HCT116 (cell line): ENCODE measurements at regions not wholly inside any gene's neighbourhood (a gene's known extent, or its start where the extent isn't known, plus 50 kb on each side); places are given as distances from the start of the nearest gene placed in this dataset.

ENCODE experiments used
- ATAC-seq: fragments of 200-7000 bp; cut with Tn5 transposase; 2 replicates; pipeline ENCODE4 v1.9.1; 2020; ENCODE audit warnings: mild to moderate bottlenecking, moderate library complexity
- BruUV-seq: library from RNA; stranded (reverse); fragments of 400-500 nt; replicated peaks from 2 replicates; lab custom pipeline; 2021; lab: Mats Ljungman, UMichigan
- CTCF ChIA-PET: fragments of 300-600 bp; sonication (Branson Sonifier 250); formaldehyde crosslinking; loops from one replicate; lab custom pipeline; 2021; ENCODE audit warnings: antibody characterized with exemption; lab: Charles Lee
- POLR2A ChIA-PET: fragments of 300-600, 350-600 bp; sonication (Branson Sonifier 250); formaldehyde crosslinking; loops from one replicate; lab custom pipeline; 2021; ENCODE audit warnings: antibody characterized with exemption; lab: Charles Lee
- RAD21 ChIA-PET, 2 experiments: fragments of 300-600 bp; sonication (Branson Sonifier 250); formaldehyde crosslinking; loops; one replicate each; lab custom pipeline; 2023; ENCODE audit warnings: low total read pairs in 2 of 2; ENCODE audit not compliant: uncharacterized antibody in 2 of 2, unreplicated experiment in 2 of 2, low non-redundant PET in 1 of 2; lab: Charles Lee
- DNase-seq: peaks from one replicate; pipeline ENCODE4 v3.0.0-alpha.2; 2010; ENCODE audit warnings: low read depth, low spot score
- H2AFZ ChIP-seq: fragments of 200-600 bp; shearing (Covaris generic), sonication (generic); 2 replicates; pipeline ENCODE4 v1.6.1; 2017; ENCODE audit warnings: low read depth, mixed run types, mixed read lengths, antibody characterized with exemption, low read length; ENCODE audit not compliant: poor library complexity, severe bottlenecking
- H3K27ac ChIP-seq: 2 replicates; pipeline ENCODE4 v1.5.1; 2012; ENCODE audit warnings: low read depth, low read length
- H3K27me3 ChIP-seq: fragments of 200-600 bp; sonication (generic); 2 replicates; pipeline ENCODE4 v1.6.1; 2016; ENCODE audit warnings: mixed run types, low read length, mixed read lengths; ENCODE audit not compliant: insufficient read depth
- H3K36me3 ChIP-seq, 2 experiments: fragments of 200-500 bp in 1 of 2; fragments of 200-600 bp in 1 of 2; sonication (Bioruptor generic) in 1 of 2; sonication (generic) in 1 of 2; 2 replicates each; pipeline versions ENCODE4 v1.5.1 to v1.6.1; 2014 to 2016; ENCODE audit warnings: low read length in 2 of 2, inconsistent platforms in 1 of 2, mixed read lengths in 1 of 2, mixed run types in 1 of 2; ENCODE audit not compliant: insufficient read depth in 2 of 2, control insufficient read depth in 1 of 2
- H3K4me1 ChIP-seq, 2 experiments: fragments of 200-600 bp in 1 of 2; sonication (generic) in 1 of 2; 2 replicates each; pipeline versions ENCODE4 v1.5.1 to v1.6.1; 2012 to 2017; ENCODE audit warnings: low read length in 2 of 2, inconsistent platforms in 1 of 2, mild to moderate bottlenecking in 1 of 2, mixed read lengths in 1 of 2, mixed run types in 1 of 2, moderate library complexity in 1 of 2; ENCODE audit not compliant: insufficient read depth in 2 of 2, control insufficient read depth in 1 of 2
- H3K4me2 ChIP-seq: fragments of 200-600 bp; sonication (generic); 2 replicates; pipeline ENCODE4 v1.6.1; 2017; ENCODE audit warnings: mixed run types, low read length, mixed read lengths
- H3K4me3 ChIP-seq, 2 experiments: fragments of 200-600 bp in 1 of 2; sonication (generic) in 1 of 2; replicated peaks in 1 of 2; 2 replicates each; pipeline ENCODE4 v1.5.1; 2011 to 2016; ENCODE audit warnings: low read length in 2 of 2, control low read depth in 1 of 2, low read depth in 1 of 2, mild to moderate bottlenecking in 1 of 2, mixed read lengths in 1 of 2, mixed run types in 1 of 2
- H3K79me2 ChIP-seq: fragments of 200-600 bp; sonication (generic); 2 replicates; pipeline ENCODE4 v1.6.1; 2017; ENCODE audit warnings: mild to moderate bottlenecking, mixed run types, low read length, moderate library complexity, mixed read lengths; ENCODE audit not compliant: insufficient read depth
- H3K9ac ChIP-seq: fragments of 200-600 bp; sonication (generic); 2 replicates; pipeline ENCODE4 v1.6.1; 2016; ENCODE audit warnings: low read length, mixed read lengths
- H3K9me2 ChIP-seq: fragments of 200-600 bp; sonication (generic), shearing (Covaris generic); 2 replicates; pipeline ENCODE4 v1.6.1; 2017; ENCODE audit warnings: mixed run types, mild to moderate bottlenecking, moderate library complexity; ENCODE audit not compliant: insufficient read depth
- H3K9me3 ChIP-seq, 2 experiments: fragments of 200-500 bp in 1 of 2; fragments of 200-600 bp in 1 of 2; sonication (Bioruptor generic) in 1 of 2; sonication (generic) in 1 of 2; 2 replicates each; pipeline ENCODE4 v1.6.1; 2014 to 2017; ENCODE audit warnings: low read length in 2 of 2, mixed read lengths in 2 of 2, inconsistent platforms in 1 of 2, low read depth in 1 of 2, mild to moderate bottlenecking in 1 of 2, mixed run types in 1 of 2, moderate library complexity in 1 of 2; ENCODE audit not compliant: control insufficient read depth in 1 of 2, insufficient read depth in 1 of 2
- H4K20me1 ChIP-seq: fragments of 200-600 bp; sonication (generic), shearing (Covaris generic); 2 replicates; pipeline ENCODE4 v1.6.1; 2017; ENCODE audit warnings: mixed run types, mild to moderate bottlenecking, moderate library complexity; ENCODE audit not compliant: insufficient read depth
- ATF3 ChIP-seq: IDR thresholded peaks from 2 replicates; pipeline ENCODE4 v1.6.1; 2012
- CEBPB ChIP-seq: IDR thresholded peaks from 2 replicates; pipeline ENCODE4 v1.6.1; 2012; ENCODE audit warnings: low read depth
- EGR1 ChIP-seq: IDR thresholded peaks from 2 replicates; pipeline ENCODE4 v1.6.1; 2012; ENCODE audit warnings: low read depth
- ELF1 ChIP-seq: IDR thresholded peaks from 2 replicates; pipeline ENCODE4 v1.6.1; 2012; ENCODE audit warnings: low read depth, borderline replicate concordance
- EZH2phosphoT487 ChIP-seq: fragments of 200-600 bp; IDR thresholded peaks from 2 replicates; pipeline ENCODE4 v1.6.1; 2018; ENCODE audit warnings: antibody characterized with exemption, borderline replicate concordance
- POLR2A ChIP-seq: IDR thresholded peaks from 2 replicates; pipeline ENCODE4 v1.7.0; 2011; ENCODE audit warnings: borderline replicate concordance; ENCODE audit not compliant: insufficient read depth, insufficient read length; ENCODE audit errors: extremely low read depth
- POLR2AphosphoS5 ChIP-seq: IDR thresholded peaks from 2 replicates; pipeline ENCODE4 v1.6.1; 2011; ENCODE audit warnings: mild to moderate bottlenecking, low read depth, low read length, moderate library complexity
- REST ChIP-seq: IDR thresholded peaks from 2 replicates; pipeline ENCODE4 v1.6.1; 2012; ENCODE audit warnings: low read depth
- SP1 ChIP-seq: IDR thresholded peaks from 2 replicates; pipeline ENCODE4 v1.6.1; 2012; ENCODE audit warnings: low read depth
- ZBTB33 ChIP-seq: IDR thresholded peaks from 2 replicates; pipeline ENCODE4 v1.6.1; 2011; ENCODE audit warnings: mild to moderate bottlenecking, low read length, moderate library complexity; ENCODE audit not compliant: insufficient replicate concordance; ENCODE audit errors: extremely low read depth
- ZFX ChIP-seq: fragments of 450-650 bp; IDR thresholded peaks from 2 replicates; pipeline ENCODE4 v1.6.1; 2017
- intact Hi-C: fragments of 100-400 bp; cut with micrococcal nuclease; formaldehyde crosslinking; loops from 2 replicates; pipeline ENCODE4 v1.10.0; 2022

GRCh38 chr2:16417726-16418125 lies 247.9 kb downstream of the CYRIA start:
- ChIA-PET POLR2A (no interaction called here), RAD21 (no interaction called here), CTCF (no interaction called here)
- DNase-seq, result no peak
- Histone ChIP-seq H3K9me3 (no peaks in the 10 kb centered on the region), H2AFZ (no peak overlapping the region), H3K4me3 (no peak overlapping the region), H3K9me2 (no peaks in the 10 kb centered on the region), H3K79me2 (no peaks in the 10 kb centered on the region), H3K36me3 (no peaks in the 10 kb centered on the region), H3K9ac (no peak overlapping the region), H3K4me1 (no peaks in the 10 kb centered on the region), H4K20me1 (no peaks in the 10 kb centered on the region), H3K4me2 (no peak overlapping the region), H3K27ac (no peak overlapping the region), H3K27me3 (no peaks in the 10 kb centered on the region)
- ATAC-seq, result no peak
- TF ChIP-seq ZBTB33, result no peak
- no peak for TF ChIP-seq EZH2phosphoT487
- no TSS peak for BruUV-seq
- intact Hi-C loops, result no loop called here

GRCh38 chr2:16416651-16417050 lies 249.0 kb downstream of the CYRIA start:
- no peak overlapping the region for H3K27ac ChIP-seq
- TF ChIP-seq SP1 (no peak), ATF3 (no peak), CEBPB (no peak), EGR1 (no peak), ELF1 (no peak), ZFX (no peak), EZH2phosphoT487 (no peak), POLR2AphosphoS5 (no peak), POLR2A (no peak), REST (no peak)
- ATAC-seq (no peak), DNase-seq (no peak)
- ChIA-PET RAD21 (no interaction called here), POLR2A (no interaction called here), CTCF (no interaction called here)
- H4K20me1 ChIP-seq, result no peaks in the 10 kb centered on the region
- no peaks in the 10 kb centered on the region for H3K27me3 ChIP-seq
- intact Hi-C loops, result no loop called here
- no peak overlapping the region for H3K4me2 ChIP-seq
- H3K36me3 ChIP-seq, result no peaks in the 10 kb centered on the region
- H3K4me1 ChIP-seq, result no peaks in the 10 kb centered on the region
- no peak overlapping the region for H3K9ac ChIP-seq
- no peaks in the 10 kb centered on the region for H3K79me2 ChIP-seq
- no peak overlapping the region for H2AFZ ChIP-seq
- no peaks in the 10 kb centered on the region for H3K9me2 ChIP-seq
- no peak overlapping the region for H3K4me3 ChIP-seq
- no peaks in the 10 kb centered on the region for H3K9me3 ChIP-seq
- no TSS peak for BruUV-seq
